DND-41 (cell line): ENCODE measurements at regions not wholly inside any gene's neighbourhood (a gene's known extent, or its start where the extent isn't known, plus 50 kb on each side); places are given as distances from the start of the nearest gene placed in this dataset.

Experiments used
- ATAC-seq: fragments of 200-7000 bp; cut with Tn5 transposase; 3 replicates; pipeline ENCODE4 v1.9.1; 2021; ENCODE audit warnings: low read depth; ENCODE audit not compliant: insufficient read depth
- DNase-seq: peaks from one replicate; pipeline ENCODE4 v3.0.0-alpha.2; 2020
- H2AFZ ChIP-seq: 2 replicates; pipeline ENCODE4 v1.6.0; 2012; ENCODE audit warnings: low read depth, low read length
- H3K27ac ChIP-seq: 2 replicates; pipeline ENCODE4 v1.5.1; 2012; ENCODE audit warnings: low read length, inconsistent platforms
- H3K27me3 ChIP-seq: fragments of 200-600 bp; sonication (generic); 2 replicates; pipeline ENCODE4 v1.6.0; 2012; ENCODE audit warnings: low read length, mild to moderate bottlenecking, inconsistent platforms; ENCODE audit not compliant: insufficient read depth, poor library complexity
- H3K36me3 ChIP-seq: 2 replicates; pipeline ENCODE4 v1.5.1; 2012; ENCODE audit warnings: low read length, inconsistent platforms; ENCODE audit not compliant: insufficient read depth
- H3K4me1 ChIP-seq: 2 replicates; pipeline ENCODE4 v1.5.1; 2012; ENCODE audit warnings: mild to moderate bottlenecking, low read length; ENCODE audit not compliant: insufficient read depth
- H3K4me2 ChIP-seq: 2 replicates; pipeline ENCODE4 v1.6.0; 2012; ENCODE audit warnings: mild to moderate bottlenecking, moderate library complexity, low read length, inconsistent platforms; ENCODE audit not compliant: insufficient read depth
- H3K4me3 ChIP-seq, 2 experiments: fragments of 200-600 bp in 1 of 2; shearing (Covaris generic) in 1 of 2; 2 replicates each; pipeline ENCODE4 v1.5.1; 2012 to 2016; ENCODE audit warnings: inconsistent platforms in 2 of 2, low read length in 2 of 2, mild to moderate bottlenecking in 2 of 2, low read depth in 1 of 2, moderate library complexity in 1 of 2
- H3K79me2 ChIP-seq: 2 replicates; pipeline ENCODE4 v1.6.0; 2012; ENCODE audit warnings: low read length, inconsistent platforms; ENCODE audit not compliant: insufficient read depth
- H3K9ac ChIP-seq: 2 replicates; pipeline ENCODE4 v1.6.0; 2012; ENCODE audit warnings: low read depth, mild to moderate bottlenecking, inconsistent platforms, low read length, moderate library complexity
- H3K9me3 ChIP-seq: 2 replicates; pipeline ENCODE4 v1.5.1; 2012; ENCODE audit warnings: low read length, moderate library complexity, mild to moderate bottlenecking, inconsistent platforms; ENCODE audit not compliant: insufficient read depth, severe bottlenecking
- H4K20me1 ChIP-seq: 2 replicates; pipeline ENCODE4 v1.6.0; 2012; ENCODE audit warnings: low read length; ENCODE audit not compliant: insufficient read depth
- CTCF ChIP-seq: IDR thresholded peaks from 2 replicates; pipeline ENCODE4 v1.5.1; 2012; ENCODE audit warnings: borderline replicate concordance, low read length, moderate library complexity, mild to moderate bottlenecking; ENCODE audit not compliant: poor library complexity, severe bottlenecking; ENCODE audit errors: extremely low read depth
- EZH2 ChIP-seq: IDR thresholded peaks from 3 replicates; pipeline ENCODE4 v1.6.1; 2012; ENCODE audit warnings: borderline replicate concordance, low read depth, mild to moderate bottlenecking, moderate library complexity, low read length, inconsistent platforms; ENCODE audit not compliant: severe bottlenecking

- Histone ChIP-seq H4K20me1 (0 out of 2 replicates have a peak, but pooled peaks cover 5% of the 10 kb centered on the region), H3K9me3 (no peaks in the 10 kb centered on the region), H3K9ac (no peak overlapping the region), H3K4me1 (peaks cover 11% of the 10 kb centered on the region; the same call in 1 of the 2 replicates), H3K27ac (no peak overlapping the region), H3K36me3 (no peaks in the 10 kb centered on the region), H3K4me2 (no peak overlapping the region), H3K27me3 (peaks cover 45% of the 10 kb centered on the region), H3K4me3 (no peak overlapping the region), H2AFZ (no peak overlapping the region), H3K79me2 (no peaks in the 10 kb centered on the region)
- no peak for TF ChIP-seq CTCF
- TF ChIP-seq EZH2: no peak
- ATAC-seq (no peak), DNase-seq (no peak)
These were observed 306.7 kb upstream of the MMADHC start for GRCh38 chr2:149894226-149894625.

- 0 out of 2 replicates have a peak, but pooled peaks cover 3% of the 10 kb centered on the region for H4K20me1 ChIP-seq
- DNase-seq (no peak), ATAC-seq (no peak)
- H3K36me3 ChIP-seq: no peaks in the 10 kb centered on the region
- H3K4me3 ChIP-seq: no peak overlapping the region
- H3K9me3 ChIP-seq: no peaks in the 10 kb centered on the region
- no peak overlapping the region for H3K9ac ChIP-seq
- H3K27ac ChIP-seq: no peak overlapping the region
- H3K79me2 ChIP-seq: no peaks in the 10 kb centered on the region
- TF ChIP-seq EZH2: no peak
- no peak for TF ChIP-seq CTCF
- peaks cover 30% of the 10 kb centered on the region for H3K27me3 ChIP-seq
- peaks cover 11% of the 10 kb centered on the region; the same call in 1 of the 2 replicates for H3K4me1 ChIP-seq
- H3K4me2 ChIP-seq: no peak overlapping the region
- H2AFZ ChIP-seq: no peak overlapping the region
These were observed 305.0 kb upstream of the MMADHC start for GRCh38 chr2:149892563-149892962.

GRCh38 chr2:149885946-149886345 is 298.4 kb upstream of the MMADHC start:
- Histone ChIP-seq H3K79me2 (no peaks in the 10 kb centered on the region), H4K20me1 (no peaks in the 10 kb centered on the region), H3K9ac (no peak overlapping the region), H3K9me3 (no peaks in the 10 kb centered on the region), H3K27ac (no peak overlapping the region), H3K4me3 (no peak overlapping the region), H3K36me3 (no peaks in the 10 kb centered on the region), H3K27me3 (peaks cover 18% of the 10 kb centered on the region), H2AFZ (no peak overlapping the region), H3K4me2 (no peak overlapping the region), H3K4me1 (no peaks in the 10 kb centered on the region)
- ATAC-seq (no peak), DNase-seq (no peak)
- TF ChIP-seq EZH2 (no peak), CTCF (no peak)

GRCh38 chr2:149885468-149885867 is 297.9 kb upstream of the MMADHC start:
- Histone ChIP-seq H3K4me1 (no peaks in the 10 kb centered on the region), H3K4me3 (no peak overlapping the region), H2AFZ (no peak overlapping the region), H3K4me2 (no peak overlapping the region), H4K20me1 (no peaks in the 10 kb centered on the region), H3K9ac (no peak overlapping the region), H3K36me3 (no peaks in the 10 kb centered on the region), H3K27me3 (peaks cover 14% of the 10 kb centered on the region), H3K9me3 (no peaks in the 10 kb centered on the region), H3K79me2 (no peaks in the 10 kb centered on the region), H3K27ac (no peak overlapping the region)
- ATAC-seq (no peak), DNase-seq (no peak)
- no peak for TF ChIP-seq EZH2
- TF ChIP-seq CTCF: no peak
